ENCODE measurements at regions not wholly inside any gene's neighbourhood (a gene's known extent, or its start where the extent isn't known, plus 50 kb on each side); places are given as distances from the start of the nearest gene placed in this dataset.

DNA sequence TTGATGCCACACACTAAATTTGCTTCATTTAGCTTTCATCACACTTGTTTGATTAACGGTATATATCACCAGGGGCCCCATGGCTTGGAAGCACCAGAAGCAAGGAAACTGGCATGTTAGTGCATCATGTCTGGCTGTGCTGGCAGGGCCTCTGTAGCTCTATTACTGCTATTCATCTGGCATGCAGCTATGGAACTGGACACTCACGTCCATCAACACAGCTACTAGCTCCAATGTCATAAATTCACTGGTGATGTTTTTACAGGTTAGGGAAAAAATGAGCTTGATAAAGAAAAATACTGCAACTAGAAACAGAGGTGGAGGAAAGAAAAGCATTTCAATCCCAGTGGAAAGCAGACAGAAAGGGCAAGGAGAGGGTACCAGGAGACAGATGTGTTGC, 343.2 kb downstream of the DEPDC1B start:
- TF ChIP-seq TCF12 (IDR thresholded peaks at IDR 0.05; ENCODE audit: low read depth, low read length) (no peak), MEF2A (IDR thresholded peaks at IDR 0.05; ENCODE audit: insufficient read depth, low read depth, low read length) (no peak), POLR2A (IDR thresholded peaks at IDR 0.05; ENCODE audit: low read depth, low read length) (no peak), ZNF384 (IDR thresholded peaks at IDR 0.05; ENCODE audit: borderline replicate concordance, low read depth, low read length) (no peak)
- TF ChIP-seq, protein P1, sequence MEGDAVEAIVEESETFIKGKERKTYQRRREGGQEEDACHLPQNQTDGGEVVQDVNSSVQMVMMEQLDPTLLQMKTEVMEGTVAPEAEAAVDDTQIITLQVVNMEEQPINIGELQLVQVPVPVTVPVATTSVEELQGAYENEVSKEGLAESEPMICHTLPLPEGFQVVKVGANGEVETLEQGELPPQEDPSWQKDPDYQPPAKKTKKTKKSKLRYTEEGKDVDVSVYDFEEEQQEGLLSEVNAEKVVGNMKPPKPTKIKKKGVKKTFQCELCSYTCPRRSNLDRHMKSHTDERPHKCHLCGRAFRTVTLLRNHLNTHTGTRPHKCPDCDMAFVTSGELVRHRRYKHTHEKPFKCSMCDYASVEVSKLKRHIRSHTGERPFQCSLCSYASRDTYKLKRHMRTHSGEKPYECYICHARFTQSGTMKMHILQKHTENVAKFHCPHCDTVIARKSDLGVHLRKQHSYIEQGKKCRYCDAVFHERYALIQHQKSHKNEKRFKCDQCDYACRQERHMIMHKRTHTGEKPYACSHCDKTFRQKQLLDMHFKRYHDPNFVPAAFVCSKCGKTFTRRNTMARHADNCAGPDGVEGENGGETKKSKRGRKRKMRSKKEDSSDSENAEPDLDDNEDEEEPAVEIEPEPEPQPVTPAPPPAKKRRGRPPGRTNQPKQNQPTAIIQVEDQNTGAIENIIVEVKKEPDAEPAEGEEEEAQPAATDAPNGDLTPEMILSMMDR (IDR thresholded peaks at IDR 0.05 in 2 of 3, conservative IDR thresholded peaks at IDR 0.05 in 1 of 3; ENCODE audit: control insufficient read depth in 2 of 3, extremely low read depth in 1 of 3, insufficient read depth in 1 of 3, low read depth in 3 of 3, low read length in 3 of 3), result no peak
- TF ChIP-seq, protein P2, sequence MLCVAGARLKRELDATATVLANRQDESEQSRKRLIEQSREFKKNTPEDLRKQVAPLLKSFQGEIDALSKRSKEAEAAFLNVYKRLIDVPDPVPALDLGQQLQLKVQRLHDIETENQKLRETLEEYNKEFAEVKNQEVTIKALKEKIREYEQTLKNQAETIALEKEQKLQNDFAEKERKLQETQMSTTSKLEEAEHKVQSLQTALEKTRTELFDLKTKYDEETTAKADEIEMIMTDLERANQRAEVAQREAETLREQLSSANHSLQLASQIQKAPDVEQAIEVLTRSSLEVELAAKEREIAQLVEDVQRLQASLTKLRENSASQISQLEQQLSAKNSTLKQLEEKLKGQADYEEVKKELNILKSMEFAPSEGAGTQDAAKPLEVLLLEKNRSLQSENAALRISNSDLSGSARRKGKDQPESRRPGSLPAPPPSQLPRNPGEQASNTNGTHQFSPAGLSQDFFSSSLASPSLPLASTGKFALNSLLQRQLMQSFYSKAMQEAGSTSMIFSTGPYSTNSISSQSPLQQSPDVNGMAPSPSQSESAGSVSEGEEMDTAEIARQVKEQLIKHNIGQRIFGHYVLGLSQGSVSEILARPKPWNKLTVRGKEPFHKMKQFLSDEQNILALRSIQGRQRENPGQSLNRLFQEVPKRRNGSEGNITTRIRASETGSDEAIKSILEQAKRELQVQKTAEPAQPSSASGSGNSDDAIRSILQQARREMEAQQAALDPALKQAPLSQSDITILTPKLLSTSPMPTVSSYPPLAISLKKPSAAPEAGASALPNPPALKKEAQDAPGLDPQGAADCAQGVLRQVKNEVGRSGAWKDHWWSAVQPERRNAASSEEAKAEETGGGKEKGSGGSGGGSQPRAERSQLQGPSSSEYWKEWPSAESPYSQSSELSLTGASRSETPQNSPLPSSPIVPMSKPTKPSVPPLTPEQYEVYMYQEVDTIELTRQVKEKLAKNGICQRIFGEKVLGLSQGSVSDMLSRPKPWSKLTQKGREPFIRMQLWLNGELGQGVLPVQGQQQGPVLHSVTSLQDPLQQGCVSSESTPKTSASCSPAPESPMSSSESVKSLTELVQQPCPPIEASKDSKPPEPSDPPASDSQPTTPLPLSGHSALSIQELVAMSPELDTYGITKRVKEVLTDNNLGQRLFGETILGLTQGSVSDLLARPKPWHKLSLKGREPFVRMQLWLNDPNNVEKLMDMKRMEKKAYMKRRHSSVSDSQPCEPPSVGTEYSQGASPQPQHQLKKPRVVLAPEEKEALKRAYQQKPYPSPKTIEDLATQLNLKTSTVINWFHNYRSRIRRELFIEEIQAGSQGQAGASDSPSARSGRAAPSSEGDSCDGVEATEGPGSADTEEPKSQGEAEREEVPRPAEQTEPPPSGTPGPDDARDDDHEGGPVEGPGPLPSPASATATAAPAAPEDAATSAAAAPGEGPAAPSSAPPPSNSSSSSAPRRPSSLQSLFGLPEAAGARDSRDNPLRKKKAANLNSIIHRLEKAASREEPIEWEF (IDR thresholded peaks at IDR 0.05; ENCODE audit: insufficient replicate concordance, low read depth, low read length), result no peak
